ENCODE measurements at regions not wholly inside any gene's neighbourhood (a gene's known extent, or its start where the extent isn't known, plus 50 kb on each side); places are given as distances from the start of the nearest gene placed in this dataset.

DNA sequence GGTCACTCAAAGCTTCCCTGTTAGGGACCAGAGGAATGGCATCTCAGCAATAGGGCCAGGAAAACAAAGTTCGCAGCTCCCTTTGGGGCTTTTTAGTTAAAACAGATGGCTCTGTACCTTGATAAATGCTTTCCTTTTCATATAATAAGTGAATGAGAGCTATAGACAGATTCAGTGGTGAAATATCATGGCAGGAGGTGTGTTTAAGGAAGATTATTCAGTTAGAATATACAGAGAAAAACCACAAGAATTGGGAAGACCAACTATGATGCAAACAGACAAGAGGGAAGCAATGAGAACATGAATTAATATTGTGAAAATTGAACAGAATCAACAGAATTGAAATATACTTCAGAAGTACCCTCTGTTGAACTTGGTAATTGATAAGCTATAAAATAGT is 379.4 kb downstream of the PLPP3 start:
- H3K9ac ChIP-seq (ENCODE audit: low read depth in 1 of 2, low read length in 2 of 2), result no peak overlapping the region
- no peaks in the 10 kb centered on the region for H3K4me1 ChIP-seq (ENCODE audit: control insufficient read depth in 1 of 2, insufficient read depth in 2 of 2, low read length in 2 of 2)
- H3K27ac ChIP-seq (ENCODE audit: low read depth, low read length), result no peak overlapping the region
- H3K36me3 ChIP-seq (ENCODE audit: control insufficient read depth in 1 of 2, insufficient read depth in 2 of 2, low read length in 2 of 2), result no peaks in the 10 kb centered on the region
- no peaks in the 10 kb centered on the region for H3K9me3 ChIP-seq (ENCODE audit: control insufficient read depth in 1 of 2, low read length in 2 of 2)
- no peak overlapping the region for H3K4me3 ChIP-seq (ENCODE audit: low read depth in 1 of 2, low read length in 2 of 2)
- H3K27me3 ChIP-seq (ENCODE audit: control insufficient read depth in 1 of 2, insufficient read depth in 2 of 2, low read length in 2 of 2), result no peaks in the 10 kb centered on the region

DNA sequence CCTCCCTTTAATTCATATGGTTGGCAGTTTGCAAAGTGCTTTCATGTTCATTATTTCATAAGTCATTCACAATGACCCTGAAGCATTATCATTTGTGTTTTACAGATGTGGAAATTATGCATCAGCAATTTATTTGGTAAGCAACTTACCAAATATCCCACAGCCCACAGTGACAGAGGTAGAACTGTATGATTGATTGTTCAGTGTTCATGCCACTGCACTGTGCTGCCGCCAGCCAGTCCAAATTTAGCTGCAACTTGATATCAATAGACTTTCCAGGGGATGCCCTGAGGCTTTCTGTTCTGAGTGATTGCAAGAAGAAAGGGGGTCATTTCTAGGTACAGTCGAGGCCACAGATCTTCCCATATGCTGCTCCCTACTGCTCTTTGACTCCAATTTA is 380.3 kb downstream of the PLPP3 start:
- Histone ChIP-seq H3K27ac (ENCODE audit: low read depth, low read length) (no peak overlapping the region), H3K27me3 (ENCODE audit: control insufficient read depth in 1 of 2, insufficient read depth in 2 of 2, low read length in 2 of 2) (no peaks in the 10 kb centered on the region), H3K36me3 (ENCODE audit: control insufficient read depth in 1 of 2, insufficient read depth in 2 of 2, low read length in 2 of 2) (no peaks in the 10 kb centered on the region)

DNA sequence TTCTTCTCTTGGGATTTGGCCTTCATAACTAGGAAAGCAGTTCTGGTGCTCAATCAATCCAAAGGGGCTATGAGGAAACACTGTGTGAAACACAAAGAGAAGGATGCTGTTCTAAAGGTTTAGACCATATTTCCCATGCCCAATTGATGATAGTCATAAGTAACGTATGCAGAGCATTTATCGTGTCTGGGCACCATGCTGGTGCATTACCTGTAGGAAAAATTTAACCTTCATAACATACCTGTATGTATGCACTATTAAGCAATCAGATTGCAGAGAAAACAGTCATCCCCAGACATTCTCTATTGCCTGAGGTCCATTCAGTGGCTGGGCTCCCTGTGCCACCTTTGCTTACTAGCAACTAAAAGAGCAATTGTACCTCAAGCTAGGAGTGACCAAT is 381.4 kb downstream of the PLPP3 start:
- H3K27ac ChIP-seq (ENCODE audit: low read depth, low read length), result no peak overlapping the region
- no peaks in the 10 kb centered on the region for H3K36me3 ChIP-seq (ENCODE audit: control insufficient read depth in 1 of 2, insufficient read depth in 2 of 2, low read length in 2 of 2)
- no peak overlapping the region for H3K9ac ChIP-seq (ENCODE audit: low read depth in 1 of 2, low read length in 2 of 2)
- H3K4me3 ChIP-seq (ENCODE audit: low read depth in 1 of 2, low read length in 2 of 2), result no peak overlapping the region
- H3K9me3 ChIP-seq (ENCODE audit: control insufficient read depth in 1 of 2, low read length in 2 of 2), result no peaks in the 10 kb centered on the region
- no peaks in the 10 kb centered on the region for H3K4me1 ChIP-seq (ENCODE audit: control insufficient read depth in 1 of 2, insufficient read depth in 2 of 2, low read length in 2 of 2)
- H3K27me3 ChIP-seq (ENCODE audit: control insufficient read depth in 1 of 2, insufficient read depth in 2 of 2, low read length in 2 of 2), result no peaks in the 10 kb centered on the region

More for the DNA sequence above, 380.3 kb downstream of the PLPP3 start:
- Histone ChIP-seq H3K9ac (ENCODE audit: low read depth in 1 of 2, low read length in 2 of 2) (no peak overlapping the region), H3K9me3 (ENCODE audit: control insufficient read depth in 1 of 2, low read length in 2 of 2) (no peaks in the 10 kb centered on the region), H3K4me3 (ENCODE audit: low read depth in 1 of 2, low read length in 2 of 2) (no peak overlapping the region), H3K4me1 (ENCODE audit: control insufficient read depth in 1 of 2, insufficient read depth in 2 of 2, low read length in 2 of 2) (no peaks in the 10 kb centered on the region)

DNA sequence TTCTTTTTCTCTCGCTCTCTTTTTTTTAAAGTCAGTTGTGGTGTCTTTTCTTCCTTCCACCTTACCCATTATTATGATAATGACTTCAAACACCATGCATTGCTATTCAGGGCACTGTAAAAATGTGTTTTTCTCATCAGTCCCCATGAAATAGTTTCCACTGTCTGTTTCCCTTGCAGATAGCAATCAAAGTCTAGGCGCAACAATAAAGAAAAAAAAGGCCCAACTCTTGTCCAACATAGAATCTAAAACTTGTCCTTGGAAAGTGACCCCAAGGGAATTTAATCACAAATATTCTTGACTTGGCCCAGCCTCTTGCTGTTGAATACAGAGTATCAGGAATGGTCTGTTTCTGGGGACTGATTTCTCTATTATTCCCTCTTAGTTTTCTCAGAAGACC is 382.5 kb downstream of the PLPP3 start:
- no peaks in the 10 kb centered on the region for H3K9me3 ChIP-seq (ENCODE audit: control insufficient read depth in 1 of 2, low read length in 2 of 2)
- H3K27ac ChIP-seq (ENCODE audit: low read depth, low read length), result no peak overlapping the region
- no peaks in the 10 kb centered on the region for H3K27me3 ChIP-seq (ENCODE audit: control insufficient read depth in 1 of 2, insufficient read depth in 2 of 2, low read length in 2 of 2)
- no peak overlapping the region for H3K4me3 ChIP-seq (ENCODE audit: low read depth in 1 of 2, low read length in 2 of 2)
- no peaks in the 10 kb centered on the region for H3K4me1 ChIP-seq (ENCODE audit: control insufficient read depth in 1 of 2, insufficient read depth in 2 of 2, low read length in 2 of 2)
- no peak overlapping the region for H3K9ac ChIP-seq (ENCODE audit: low read depth in 1 of 2, low read length in 2 of 2)
- no peaks in the 10 kb centered on the region for H3K36me3 ChIP-seq (ENCODE audit: control insufficient read depth in 1 of 2, insufficient read depth in 2 of 2, low read length in 2 of 2)

DNA sequence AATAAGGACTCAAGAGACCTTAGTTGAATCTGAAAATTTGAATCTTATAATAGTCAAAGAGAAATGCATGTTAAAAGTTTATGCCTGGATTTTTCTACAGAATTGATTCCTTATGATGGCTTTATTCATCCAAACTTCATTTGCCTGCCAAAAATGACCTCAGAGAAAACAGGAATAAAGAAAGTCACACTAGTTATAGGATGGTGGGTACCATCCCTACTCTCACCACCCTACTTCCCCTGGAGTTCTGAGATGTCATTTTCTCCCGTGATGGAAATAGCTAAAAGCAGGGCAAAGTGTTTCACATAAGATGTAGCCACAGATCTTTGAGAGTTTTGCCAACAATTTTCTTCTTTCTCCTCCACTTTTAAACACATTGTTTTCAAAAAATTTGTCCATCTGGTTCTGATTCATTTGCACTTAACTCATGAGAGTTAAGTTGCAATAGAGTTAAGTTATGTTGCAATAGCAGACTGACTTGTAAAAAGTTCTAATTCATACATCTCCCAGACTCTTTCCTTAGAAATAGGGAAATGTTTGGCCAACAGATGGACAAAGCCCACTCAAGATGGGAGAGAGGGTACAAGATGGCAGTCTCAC is 384.6 kb downstream of the PLPP3 start:
- peaks cover 0 to 5% of the 10 kb centered on the region in 2 donors for H3K4me1 ChIP-seq (ENCODE audit: control insufficient read depth in 1 of 2, insufficient read depth in 2 of 2, low read length in 2 of 2)
- no peak overlapping the region for H3K27ac ChIP-seq (ENCODE audit: low read depth, low read length)
- no peaks in the 10 kb centered on the region for H3K27me3 ChIP-seq (ENCODE audit: control insufficient read depth in 1 of 2, insufficient read depth in 2 of 2, low read length in 2 of 2)
- no peak overlapping the region for H3K9ac ChIP-seq (ENCODE audit: low read depth in 1 of 2, low read length in 2 of 2)
- no peaks in the 10 kb centered on the region for H3K36me3 ChIP-seq (ENCODE audit: control insufficient read depth in 1 of 2, insufficient read depth in 2 of 2, low read length in 2 of 2)
- no peaks in the 10 kb centered on the region for H3K9me3 ChIP-seq (ENCODE audit: control insufficient read depth in 1 of 2, low read length in 2 of 2)
- no peak overlapping the region for H3K4me3 ChIP-seq (ENCODE audit: low read depth in 1 of 2, low read length in 2 of 2)

DNA sequence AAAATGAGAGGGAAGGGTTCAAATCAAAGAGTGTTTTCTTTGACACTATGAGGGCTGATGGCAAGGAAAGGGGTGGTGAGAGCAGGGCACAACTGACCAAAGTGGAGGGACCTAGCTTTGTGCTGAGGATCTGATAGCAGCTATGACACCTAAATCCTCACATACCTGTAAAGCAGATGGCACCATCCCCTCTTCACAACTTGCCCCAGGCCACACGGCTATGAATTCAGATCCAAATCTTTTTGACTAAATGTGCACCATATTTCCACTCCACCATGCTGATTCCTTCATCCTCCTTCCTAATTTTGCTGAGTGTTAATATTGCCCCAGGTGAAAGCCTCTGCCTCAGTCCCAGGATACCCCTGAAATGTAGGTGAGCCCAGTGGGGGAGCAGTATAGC is 385.7 kb downstream of the PLPP3 start:
- Histone ChIP-seq H3K27ac (ENCODE audit: low read depth, low read length) (no peak overlapping the region), H3K9ac (ENCODE audit: low read depth in 1 of 2, low read length in 2 of 2) (no peak overlapping the region), H3K27me3 (ENCODE audit: control insufficient read depth in 1 of 2, insufficient read depth in 2 of 2, low read length in 2 of 2) (no peaks in the 10 kb centered on the region), H3K9me3 (ENCODE audit: control insufficient read depth in 1 of 2, low read length in 2 of 2) (no peaks in the 10 kb centered on the region), H3K4me1 (ENCODE audit: control insufficient read depth in 1 of 2, insufficient read depth in 2 of 2, low read length in 2 of 2) (peaks cover 0 to 5% of the 10 kb centered on the region in 2 donors), H3K36me3 (ENCODE audit: control insufficient read depth in 1 of 2, insufficient read depth in 2 of 2, low read length in 2 of 2) (no peaks in the 10 kb centered on the region), H3K4me3 (ENCODE audit: low read depth in 1 of 2, low read length in 2 of 2) (no peak overlapping the region)

DNA sequence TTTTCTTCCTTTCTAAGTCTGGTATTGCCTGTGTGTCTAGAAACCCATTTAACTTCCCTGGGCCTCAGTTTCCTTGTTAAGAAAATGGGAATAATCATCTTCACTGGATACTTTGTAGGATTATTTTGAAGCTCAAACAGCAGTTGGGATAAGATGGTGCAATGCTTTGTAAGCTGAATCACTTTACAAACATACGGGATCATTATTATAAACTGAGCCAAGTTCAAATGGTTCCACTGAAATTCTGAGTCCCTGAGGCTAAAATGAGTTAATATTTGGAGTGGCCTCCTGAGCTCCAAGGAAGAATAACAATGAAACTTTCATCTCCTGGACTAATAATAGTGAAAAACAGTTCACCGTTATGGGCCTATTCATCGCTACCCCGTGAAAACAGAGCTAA is 388.0 kb downstream of the PLPP3 start:
- Histone ChIP-seq H3K27me3 (ENCODE audit: control insufficient read depth in 1 of 2, insufficient read depth in 2 of 2, low read length in 2 of 2) (no peaks in the 10 kb centered on the region), H3K27ac (ENCODE audit: low read depth, low read length) (no peak overlapping the region), H3K4me1 (ENCODE audit: control insufficient read depth in 1 of 2, insufficient read depth in 2 of 2, low read length in 2 of 2) (peaks cover 0 to 5% of the 10 kb centered on the region in 2 donors), H3K36me3 (ENCODE audit: control insufficient read depth in 1 of 2, insufficient read depth in 2 of 2, low read length in 2 of 2) (no peaks in the 10 kb centered on the region), H3K9me3 (ENCODE audit: control insufficient read depth in 1 of 2, low read length in 2 of 2) (no peaks in the 10 kb centered on the region), H3K4me3 (ENCODE audit: low read depth in 1 of 2, low read length in 2 of 2) (no peak overlapping the region), H3K9ac (ENCODE audit: low read depth in 1 of 2, low read length in 2 of 2) (no peak overlapping the region)

DNA sequence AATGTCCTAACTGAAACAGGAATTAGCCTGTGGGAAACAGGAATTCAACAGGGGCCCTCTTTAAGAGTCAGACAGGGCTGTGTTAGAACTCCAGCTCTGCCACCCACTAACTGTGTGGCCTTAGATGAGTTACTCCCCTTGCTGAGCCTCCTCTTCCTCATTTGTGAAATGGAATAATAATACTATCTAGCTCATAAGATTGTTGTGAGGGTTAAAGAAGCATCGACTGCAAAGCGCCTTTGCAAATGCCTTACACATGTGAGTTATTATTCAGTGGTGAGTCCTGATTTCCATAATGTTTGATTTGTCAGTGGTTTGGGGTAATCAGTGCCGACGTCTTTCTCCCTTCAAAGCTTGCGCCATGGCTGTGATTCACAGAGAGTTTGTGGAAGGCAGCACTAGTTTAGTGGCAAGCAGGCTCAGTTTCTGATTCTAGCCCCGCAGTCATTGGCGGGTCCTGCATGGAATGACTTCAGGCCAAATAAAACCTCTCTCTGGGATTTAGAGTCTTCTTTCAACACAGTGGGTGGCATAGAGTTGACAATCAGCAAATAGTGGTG is 388.5 kb downstream of the PLPP3 start:
- Histone ChIP-seq H3K27ac (ENCODE audit: low read depth, low read length) (no peak overlapping the region), H3K4me3 (ENCODE audit: low read depth in 1 of 2, low read length in 2 of 2) (no peak overlapping the region), H3K9ac (ENCODE audit: low read depth in 1 of 2, low read length in 2 of 2) (no peak overlapping the region), H3K9me3 (ENCODE audit: control insufficient read depth in 1 of 2, low read length in 2 of 2) (no peaks in the 10 kb centered on the region), H3K4me1 (ENCODE audit: control insufficient read depth in 1 of 2, insufficient read depth in 2 of 2, low read length in 2 of 2) (peaks cover 0 to 5% of the 10 kb centered on the region in 2 donors), H3K36me3 (ENCODE audit: control insufficient read depth in 1 of 2, insufficient read depth in 2 of 2, low read length in 2 of 2) (no peaks in the 10 kb centered on the region), H3K27me3 (ENCODE audit: control insufficient read depth in 1 of 2, insufficient read depth in 2 of 2, low read length in 2 of 2) (no peaks in the 10 kb centered on the region)

DNA sequence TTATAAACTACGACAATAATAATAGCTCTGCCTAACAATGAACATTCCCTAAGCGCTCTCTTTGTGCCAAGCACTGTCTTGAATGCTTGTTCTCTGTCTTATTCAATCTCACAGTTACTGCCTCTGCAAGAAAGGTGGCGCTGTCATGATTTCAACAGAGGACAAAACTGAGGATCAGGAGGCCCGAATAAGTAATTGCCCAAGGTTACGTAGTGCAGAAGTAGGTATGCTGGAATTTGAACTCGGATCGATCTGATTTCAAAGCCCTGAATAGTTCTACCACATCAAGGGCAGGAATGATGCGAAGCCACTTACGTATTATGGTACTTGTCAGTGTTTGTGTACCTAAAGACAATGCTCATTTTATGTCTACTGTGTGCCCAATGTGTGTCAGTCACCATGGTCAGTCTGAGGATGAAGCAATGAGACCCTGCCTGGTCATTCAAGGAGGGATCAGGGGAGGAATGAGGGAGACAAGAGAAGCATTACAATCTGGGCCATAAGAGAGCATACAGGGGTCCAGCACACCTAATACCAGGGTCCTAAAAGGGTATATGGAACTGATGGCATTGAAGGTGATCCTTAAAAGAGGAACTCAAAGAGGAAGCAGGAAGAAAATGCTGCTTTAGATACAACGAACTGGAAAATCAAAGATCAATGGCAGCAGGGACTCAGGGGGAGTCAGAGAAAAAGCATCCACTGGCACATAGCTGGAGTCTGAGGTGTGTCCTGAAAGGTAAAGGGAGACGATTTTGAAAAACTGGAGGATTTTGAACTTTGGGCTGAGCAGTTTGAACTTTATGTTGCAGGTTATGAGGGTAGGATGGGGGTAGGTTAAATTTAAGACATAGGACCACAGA is 389.2 kb downstream of the PLPP3 start:
- H3K4me3 ChIP-seq (ENCODE audit: low read depth in 1 of 2, low read length in 2 of 2), result no peak overlapping the region
- H3K36me3 ChIP-seq (ENCODE audit: control insufficient read depth in 1 of 2, insufficient read depth in 2 of 2, low read length in 2 of 2), result no peaks in the 10 kb centered on the region
- H3K27me3 ChIP-seq (ENCODE audit: control insufficient read depth in 1 of 2, insufficient read depth in 2 of 2, low read length in 2 of 2), result no peaks in the 10 kb centered on the region
- no peaks in the 10 kb centered on the region for H3K9me3 ChIP-seq (ENCODE audit: control insufficient read depth in 1 of 2, low read length in 2 of 2)
- no peak overlapping the region for H3K9ac ChIP-seq (ENCODE audit: low read depth in 1 of 2, low read length in 2 of 2)
- H3K27ac ChIP-seq (ENCODE audit: low read depth, low read length), result no peak overlapping the region
- peaks cover 0 to 5% of the 10 kb centered on the region in 2 donors for H3K4me1 ChIP-seq (ENCODE audit: control insufficient read depth in 1 of 2, insufficient read depth in 2 of 2, low read length in 2 of 2)

DNA sequence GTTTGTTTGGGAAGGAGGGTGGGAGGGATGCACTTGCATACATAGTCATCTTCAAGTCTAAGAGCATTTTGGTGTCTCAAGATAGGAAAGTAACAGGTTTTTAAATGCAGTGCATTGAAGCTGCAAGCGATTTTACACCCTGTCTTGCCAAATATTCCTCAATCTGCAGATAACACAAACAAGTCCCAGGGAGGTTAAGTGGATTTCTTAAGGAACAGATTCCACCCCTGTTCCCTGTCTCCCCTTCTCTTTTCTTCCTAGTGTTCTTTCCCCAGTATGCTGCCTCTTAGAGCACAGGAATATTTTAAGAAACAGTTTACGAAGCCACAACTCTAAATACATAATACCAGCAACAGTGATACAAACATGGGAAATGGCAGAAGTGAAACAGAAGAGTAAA is 389.9 kb downstream of the PLPP3 start:
- peaks cover 0 to 5% of the 10 kb centered on the region in 2 donors for H3K4me1 ChIP-seq (ENCODE audit: control insufficient read depth in 1 of 2, insufficient read depth in 2 of 2, low read length in 2 of 2)
- no peaks in the 10 kb centered on the region for H3K27me3 ChIP-seq (ENCODE audit: control insufficient read depth in 1 of 2, insufficient read depth in 2 of 2, low read length in 2 of 2)
- H3K27ac ChIP-seq (ENCODE audit: low read depth, low read length), result no peak overlapping the region
- no peak overlapping the region for H3K4me3 ChIP-seq (ENCODE audit: low read depth in 1 of 2, low read length in 2 of 2)
- H3K9me3 ChIP-seq (ENCODE audit: control insufficient read depth in 1 of 2, low read length in 2 of 2), result no peaks in the 10 kb centered on the region
- H3K36me3 ChIP-seq (ENCODE audit: control insufficient read depth in 1 of 2, insufficient read depth in 2 of 2, low read length in 2 of 2), result no peaks in the 10 kb centered on the region
- H3K9ac ChIP-seq (ENCODE audit: low read depth in 1 of 2, low read length in 2 of 2), result no peak overlapping the region
